GM18907 (cell line): ENCODE measurements at regions not wholly inside any gene's neighbourhood (a gene's known extent, or its start where the extent isn't known, plus 50 kb on each side); places are given as distances from the start of the nearest gene placed in this dataset.
"Not testable (repeated sequence)": the region's sequence is repeated elsewhere in the genome, so short reads cannot be mapped to it uniquely, and the experiment has no call there.

Experiments
- ATAC-seq: cut with Tn5 transposase; IDR thresholded peaks from one replicate; pipeline ENCODE4 v1.9.1; 2021; ENCODE audit warnings: mild to moderate bottlenecking, moderate library complexity; ENCODE audit not compliant: unreplicated experiment

GRCh38 chr17:64773836-64774761 is 112.0 kb upstream of the SMURF2 start:
- no peak for ATAC-seq

- ATAC-seq: no peak
Measured at GRCh38 chr17:64773386-64773835, 111.3 kb upstream of the SMURF2 start.

GRCh38 chr17:64772845-64773299 is 110.8 kb upstream of the SMURF2 start:
- no peak for ATAC-seq

- no peak for ATAC-seq
Measured at GRCh38 chr17:64771980-64772844, 110.1 kb upstream of the SMURF2 start.

- no peak for ATAC-seq
Measured at GRCh38 chr17:64769712-64770111, 107.6 kb upstream of the SMURF2 start.

- no peak for ATAC-seq
Measured at GRCh38 chr17:64767269-64767997, 105.3 kb upstream of the SMURF2 start.

- ATAC-seq: no peak
Measured at GRCh38 chr17:64765191-64765889, 103.2 kb upstream of the SMURF2 start.

- ATAC-seq: no peak
Measured at GRCh38 chr17:64750891-64751677, 89.0 kb upstream of the SMURF2 start.

GRCh38 chr17:64750478-64750877 is 88.4 kb upstream of the SMURF2 start:
- ATAC-seq: no peak

- no peak for ATAC-seq
Measured at GRCh38 chr17:64749306-64749705, 87.2 kb upstream of the SMURF2 start.

- ATAC-seq: no peak
Measured at GRCh38 chr17:64747938-64748540, 85.9 kb upstream of the SMURF2 start.

GRCh38 chr17:64742326-64742725 is 80.2 kb upstream of the SMURF2 start:
- ATAC-seq: no peak

- not testable (repeated sequence) for ATAC-seq
Measured at GRCh38 chr17:64741916-64742315, 79.8 kb upstream of the SMURF2 start.

GRCh38 chr17:64741038-64741641 is 79.0 kb upstream of the SMURF2 start:
- ATAC-seq: no peak

- no peak for ATAC-seq
Measured at GRCh38 chr17:64739316-64740058, 77.4 kb upstream of the SMURF2 start.

GRCh38 chr17:64736804-64737492 is 74.8 kb upstream of the SMURF2 start:
- no peak for ATAC-seq

- no peak for ATAC-seq
Measured at GRCh38 chr17:64732336-64733006, 70.4 kb upstream of the SMURF2 start.
